ENCODE measurements at regions not wholly inside any gene's neighbourhood (a gene's known extent, or its start where the extent isn't known, plus 50 kb on each side); places are given as distances from the start of the nearest gene placed in this dataset.

DNA sequence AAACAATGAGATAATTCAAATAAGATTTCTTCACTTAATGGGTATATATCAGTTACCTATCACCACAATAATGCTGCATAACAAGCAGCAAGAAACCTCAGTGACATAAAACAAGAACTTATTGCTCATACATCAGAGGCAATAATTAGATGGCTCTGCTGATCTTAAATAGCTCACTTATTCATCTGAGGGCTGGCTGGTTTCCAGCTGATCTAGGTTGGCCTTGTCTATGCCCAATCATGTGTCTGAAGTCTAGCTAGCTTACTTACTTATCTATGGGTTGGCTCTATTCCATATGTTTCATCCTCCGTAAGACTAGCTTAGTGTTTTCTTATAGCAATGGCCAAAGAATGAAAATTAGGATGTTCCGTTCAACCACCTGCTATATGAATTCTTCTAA lies 109.4 kb upstream of the AGTR1 start:
- no peaks in the 10 kb centered on the region for H3K27me3 ChIP-seq (ENCODE audit: insufficient read depth, low read depth, low read length)
- no peaks in the 10 kb centered on the region for H3F3A ChIP-seq (ENCODE audit: insufficient read depth, low read length, poor library complexity, severe bottlenecking)
- TF ChIP-seq POLR2AphosphoS5 (IDR thresholded peaks at IDR 0.05) (no peak), SMC3 (conservative IDR thresholded peaks at IDR 0.05; ENCODE audit: poor library complexity) (no peak), TAF1 (IDR thresholded peaks at IDR 0.05; ENCODE audit: low read depth) (no peak)
- no peak overlapping the region for H3K4me3 ChIP-seq (ENCODE audit: low read length)
- H3K79me2 ChIP-seq (replicated peaks; ENCODE audit: insufficient read depth, low read length) = no peaks in the 10 kb centered on the region
- H4K20me1 ChIP-seq (ENCODE audit: insufficient read depth) = no peaks in the 10 kb centered on the region
- H3K4me2 ChIP-seq (ENCODE audit: low read length) = no peak overlapping the region
- H3K9me3 ChIP-seq (ENCODE audit: low read length) = no peaks in the 10 kb centered on the region
- no peak overlapping the region for H3K9ac ChIP-seq (ENCODE audit: low read length)
- H3K27ac ChIP-seq (ENCODE audit: low read length) = no peak overlapping the region
- H2AFZ ChIP-seq (ENCODE audit: low read depth, low read length) = no peak overlapping the region
- no peaks in the 10 kb centered on the region for H3K9me2 ChIP-seq (ENCODE audit: insufficient read depth, low read length)
- no peaks in the 10 kb centered on the region for H3K36me3 ChIP-seq (ENCODE audit: insufficient read depth, low read length)

DNA sequence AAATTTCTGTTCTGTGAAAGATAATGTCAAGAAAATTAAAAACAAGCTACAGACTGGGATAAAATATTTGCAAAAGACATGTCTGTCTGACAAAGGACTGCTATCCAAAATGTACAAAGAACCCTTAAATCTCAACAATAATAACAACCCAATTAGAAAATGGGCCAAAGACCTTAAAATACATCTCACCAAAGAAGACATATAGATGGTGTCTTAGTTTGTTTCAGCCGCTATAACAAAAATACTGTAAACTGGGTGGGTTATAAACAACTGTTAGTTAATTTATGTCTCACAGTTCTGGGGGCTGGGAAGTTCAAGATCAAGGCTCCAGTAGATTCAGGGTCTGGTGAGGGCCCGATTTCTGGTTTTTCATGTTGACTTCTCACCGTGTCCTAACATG lies 106.2 kb upstream of the AGTR1 start:
- Histone ChIP-seq H2AFZ (ENCODE audit: low read depth, low read length) (no peak overlapping the region), H3K9me2 (ENCODE audit: insufficient read depth, low read length) (no peaks in the 10 kb centered on the region), H4K20me1 (ENCODE audit: insufficient read depth) (no peaks in the 10 kb centered on the region), H3K4me2 (ENCODE audit: low read length) (no peak overlapping the region), H3K27me3 (ENCODE audit: insufficient read depth, low read depth, low read length) (no peaks in the 10 kb centered on the region), H3K9ac (ENCODE audit: low read length) (no peak overlapping the region), H3K9me3 (ENCODE audit: low read length) (no peaks in the 10 kb centered on the region), H3K79me2 (replicated peaks; ENCODE audit: insufficient read depth, low read length) (no peaks in the 10 kb centered on the region), H3K27ac (ENCODE audit: low read length) (no peak overlapping the region), H3F3A (ENCODE audit: insufficient read depth, low read length, poor library complexity, severe bottlenecking) (no peaks in the 10 kb centered on the region), H3K36me3 (ENCODE audit: insufficient read depth, low read length) (no peaks in the 10 kb centered on the region), H3K4me3 (ENCODE audit: low read length) (no peak overlapping the region)
- TF ChIP-seq MXI1 (conservative IDR thresholded peaks at IDR 0.05; ENCODE audit: poor library complexity, severe bottlenecking) (no peak), SMC3 (conservative IDR thresholded peaks at IDR 0.05; ENCODE audit: poor library complexity) (no peak), EZH2 (IDR thresholded peaks at IDR 0.05; ENCODE audit: borderline replicate concordance, insufficient read depth, low read length, poor library complexity, severe bottlenecking) (no peak), EP300 (conservative IDR thresholded peaks at IDR 0.05; ENCODE audit: poor library complexity, severe bottlenecking) (no peak), REST (IDR thresholded peaks at IDR 0.05; ENCODE audit: borderline replicate concordance) (no peak), TAF1 (IDR thresholded peaks at IDR 0.05; ENCODE audit: low read depth) (no peak)
- TF ChIP-seq, protein P1, sequence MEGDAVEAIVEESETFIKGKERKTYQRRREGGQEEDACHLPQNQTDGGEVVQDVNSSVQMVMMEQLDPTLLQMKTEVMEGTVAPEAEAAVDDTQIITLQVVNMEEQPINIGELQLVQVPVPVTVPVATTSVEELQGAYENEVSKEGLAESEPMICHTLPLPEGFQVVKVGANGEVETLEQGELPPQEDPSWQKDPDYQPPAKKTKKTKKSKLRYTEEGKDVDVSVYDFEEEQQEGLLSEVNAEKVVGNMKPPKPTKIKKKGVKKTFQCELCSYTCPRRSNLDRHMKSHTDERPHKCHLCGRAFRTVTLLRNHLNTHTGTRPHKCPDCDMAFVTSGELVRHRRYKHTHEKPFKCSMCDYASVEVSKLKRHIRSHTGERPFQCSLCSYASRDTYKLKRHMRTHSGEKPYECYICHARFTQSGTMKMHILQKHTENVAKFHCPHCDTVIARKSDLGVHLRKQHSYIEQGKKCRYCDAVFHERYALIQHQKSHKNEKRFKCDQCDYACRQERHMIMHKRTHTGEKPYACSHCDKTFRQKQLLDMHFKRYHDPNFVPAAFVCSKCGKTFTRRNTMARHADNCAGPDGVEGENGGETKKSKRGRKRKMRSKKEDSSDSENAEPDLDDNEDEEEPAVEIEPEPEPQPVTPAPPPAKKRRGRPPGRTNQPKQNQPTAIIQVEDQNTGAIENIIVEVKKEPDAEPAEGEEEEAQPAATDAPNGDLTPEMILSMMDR (IDR thresholded peaks at IDR 0.05; ENCODE audit: poor library complexity, severe bottlenecking) = no peak

DNA sequence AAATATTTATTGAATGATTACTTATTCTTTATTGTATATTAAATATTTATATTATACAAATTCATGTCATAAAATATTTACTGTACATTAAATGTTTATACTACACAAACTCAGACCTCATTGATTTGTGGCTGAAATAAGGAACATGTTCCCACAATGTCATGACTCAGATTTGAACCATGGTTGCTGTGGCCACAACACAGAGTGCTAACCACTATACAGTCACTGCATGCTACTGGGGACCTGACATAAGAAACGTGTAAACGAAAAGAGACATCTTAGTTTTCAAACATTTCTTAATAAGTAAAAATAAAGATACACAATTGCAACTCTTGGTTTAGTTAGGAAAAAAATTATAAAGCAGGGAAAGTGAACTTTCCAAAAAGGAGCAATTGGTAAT lies 99.1 kb upstream of the AGTR1 start:
- Histone ChIP-seq H3F3A (ENCODE audit: insufficient read depth, low read length, poor library complexity, severe bottlenecking) (no peaks in the 10 kb centered on the region), H3K4me2 (ENCODE audit: low read length) (no peak overlapping the region), H4K20me1 (ENCODE audit: insufficient read depth) (no peaks in the 10 kb centered on the region), H3K79me2 (replicated peaks; ENCODE audit: insufficient read depth, low read length) (no peaks in the 10 kb centered on the region), H3K4me3 (ENCODE audit: low read length) (no peak overlapping the region), H3K9me3 (ENCODE audit: low read length) (no peaks in the 10 kb centered on the region), H2AFZ (ENCODE audit: low read depth, low read length) (no peak overlapping the region), H3K9ac (ENCODE audit: low read length) (no peak overlapping the region), H3K36me3 (ENCODE audit: insufficient read depth, low read length) (no peaks in the 10 kb centered on the region), H3K27ac (ENCODE audit: low read length) (no peak overlapping the region), H3K27me3 (ENCODE audit: insufficient read depth, low read depth, low read length) (no peaks in the 10 kb centered on the region), H3K9me2 (ENCODE audit: insufficient read depth, low read length) (no peaks in the 10 kb centered on the region)
- TF ChIP-seq EZH2 (IDR thresholded peaks at IDR 0.05; ENCODE audit: borderline replicate concordance, insufficient read depth, low read length, poor library complexity, severe bottlenecking) (no peak), REST (IDR thresholded peaks at IDR 0.05; ENCODE audit: borderline replicate concordance) (no peak), MXI1 (conservative IDR thresholded peaks at IDR 0.05; ENCODE audit: poor library complexity, severe bottlenecking) (no peak), RAD21 (conservative IDR thresholded peaks at IDR 0.05) (no peak), SMC3 (conservative IDR thresholded peaks at IDR 0.05; ENCODE audit: poor library complexity) (no peak), EP300 (conservative IDR thresholded peaks at IDR 0.05; ENCODE audit: poor library complexity, severe bottlenecking) (no peak), POLR2AphosphoS5 (IDR thresholded peaks at IDR 0.05) (no peak), TAF1 (IDR thresholded peaks at IDR 0.05; ENCODE audit: low read depth) (no peak)
- TF ChIP-seq, protein P1 (IDR thresholded peaks at IDR 0.05; ENCODE audit: poor library complexity, severe bottlenecking) = no peak
